GDM1 (cell line): ENCODE measurements at regions not wholly inside any gene's neighbourhood (a gene's known extent, or its start where the extent isn't known, plus 50 kb on each side); places are given as distances from the start of the nearest gene placed in this dataset.
"Not testable (repeated sequence)": the region's sequence is repeated elsewhere in the genome, so short reads cannot be mapped to it uniquely, and the experiment has no call there.

ENCODE experiments used
- DNase-seq: peaks from one replicate; lab custom pipeline; 2025; lab: John Stamatoyannopoulos, UW

DNA sequence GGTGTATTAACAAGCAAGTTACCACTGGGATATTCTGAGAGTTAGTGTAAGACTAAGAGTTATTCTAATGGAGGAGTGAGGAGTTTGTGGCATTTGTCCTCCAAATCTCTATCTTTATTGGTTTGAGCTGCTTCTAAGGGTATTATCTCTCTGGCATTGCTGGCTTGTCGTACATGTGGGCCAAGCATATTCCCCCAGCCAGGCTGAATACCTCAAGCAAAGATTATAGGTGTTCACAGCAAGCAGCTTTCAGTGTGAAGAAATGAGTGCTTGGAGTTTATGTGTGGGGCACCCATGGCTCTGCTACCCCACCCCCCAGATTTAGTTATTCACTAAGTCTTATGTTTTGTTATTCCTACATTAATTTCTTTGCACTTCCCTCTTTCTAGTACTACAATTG lies 193.6 kb upstream of the FANCL start:
- DNase-seq = no peak

- DNase-seq = no peak
These were observed 191.5 kb upstream of the FANCL start for GRCh38 chr2:58432491-58433170.

- no peak for DNase-seq
These were observed 188.1 kb upstream of the FANCL start for GRCh38 chr2:58429014-58429875.

DNA sequence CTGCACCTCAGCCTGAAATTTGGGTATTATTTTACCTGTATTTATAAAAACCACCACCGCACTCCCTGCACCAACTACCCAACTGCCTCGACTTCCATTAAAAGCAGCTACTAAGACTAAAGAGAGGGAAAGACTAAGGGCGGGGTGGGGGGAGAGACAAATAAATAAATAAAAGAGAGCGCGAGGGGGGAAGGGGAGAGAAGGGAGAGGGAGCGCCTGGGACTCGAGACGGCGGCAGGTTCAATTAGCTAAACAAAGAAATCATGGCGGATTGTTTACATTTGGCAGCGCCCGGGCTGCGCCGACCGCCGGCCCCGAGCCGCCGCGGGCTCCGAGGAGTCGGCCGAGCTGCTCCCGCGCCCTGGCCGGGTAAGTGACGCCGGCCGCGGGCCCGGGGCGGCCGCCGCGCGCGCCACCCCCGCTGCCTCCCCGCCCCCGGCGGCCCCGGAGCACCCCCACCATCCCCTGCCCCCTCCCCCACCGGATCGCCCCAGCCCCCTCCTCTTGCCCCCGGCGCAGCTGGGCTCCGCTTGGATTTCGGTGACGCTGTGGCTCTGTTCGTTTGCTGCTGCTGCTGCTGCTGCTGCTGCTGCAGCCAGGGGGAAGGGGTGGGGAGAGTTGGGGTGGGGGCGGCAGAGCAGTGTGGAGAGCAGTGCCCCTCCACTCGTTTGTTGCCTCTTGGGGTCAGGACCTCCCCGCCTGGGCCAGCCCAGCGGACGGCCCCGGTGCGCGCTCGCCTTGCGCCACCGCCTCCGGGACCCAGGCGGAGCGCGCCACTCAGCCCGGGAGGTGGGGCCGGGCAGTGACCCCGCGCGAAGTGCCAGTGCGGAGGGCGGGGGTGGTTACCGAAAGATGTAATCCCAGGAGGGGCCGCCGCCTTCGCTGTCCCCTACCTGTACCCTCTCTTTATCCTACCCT lies 187.2 kb upstream of the FANCL start:
- DNase-seq = no peak

DNA sequence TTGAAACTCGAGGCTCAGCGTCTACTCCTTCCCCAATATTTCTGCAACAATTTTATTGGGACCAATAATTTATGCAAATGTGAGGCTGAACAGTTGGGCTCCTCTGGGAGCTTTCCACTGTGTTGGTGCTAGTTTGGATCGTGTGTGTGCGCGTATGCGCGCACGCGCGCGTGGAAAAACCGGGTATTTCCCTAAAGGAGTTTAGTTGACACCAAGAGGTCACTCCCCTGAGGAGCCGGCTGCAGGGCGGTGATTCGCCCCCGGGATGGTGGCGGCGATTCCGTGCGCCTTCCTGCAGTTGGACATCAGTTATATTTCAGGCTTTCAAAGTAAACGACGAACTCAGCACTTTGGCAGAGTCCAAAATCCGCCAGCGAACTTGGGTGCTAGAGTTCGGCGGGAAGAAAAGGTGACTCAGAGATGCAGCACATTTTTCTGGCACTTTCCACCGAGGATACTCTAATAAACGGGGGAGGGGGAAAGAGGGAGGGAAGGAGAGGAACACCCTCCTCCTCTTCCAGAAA lies 186.5 kb upstream of the FANCL start:
- no peak for DNase-seq

DNA sequence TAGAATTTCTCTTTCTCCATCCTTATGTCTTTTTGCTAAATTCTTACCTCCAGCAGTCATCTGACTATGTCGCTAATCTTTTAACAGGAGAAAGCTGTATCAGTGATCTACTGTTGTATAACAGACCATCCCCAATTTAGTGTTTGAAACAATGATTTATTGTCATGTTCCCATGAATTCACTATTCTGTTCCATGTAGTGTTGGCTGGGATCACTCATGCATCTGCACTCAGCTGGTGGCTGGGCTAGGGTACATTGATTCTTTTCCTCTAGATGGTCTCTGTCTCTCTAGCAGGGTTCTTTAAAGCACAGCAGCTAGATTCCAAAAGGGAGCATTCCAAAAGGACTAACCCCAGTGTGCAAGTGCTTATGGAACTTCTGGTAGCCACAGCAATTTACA lies 184.2 kb upstream of the FANCL start:
- DNase-seq = no peak

DNA sequence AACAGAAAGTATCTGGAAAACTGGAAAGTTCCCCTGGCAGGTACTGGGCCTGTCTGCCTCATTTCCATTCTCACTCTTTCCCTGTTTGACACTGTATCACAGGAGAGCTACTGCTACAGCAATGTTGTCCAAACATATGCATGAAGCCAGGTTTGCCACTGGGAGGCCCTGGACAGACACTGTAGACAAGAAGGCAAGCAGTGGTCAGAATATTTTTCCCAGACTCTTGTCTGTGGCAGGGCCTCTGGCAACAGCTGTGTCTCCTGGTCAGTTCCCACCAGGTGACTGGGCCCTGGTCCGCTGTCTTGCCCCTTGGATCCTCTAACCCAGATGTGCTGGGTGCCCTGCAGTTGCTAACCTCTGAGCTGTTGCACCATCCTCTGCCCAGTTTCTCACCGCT lies 178.9 kb upstream of the FANCL start:
- DNase-seq = no peak

GRCh38 chr2:58416696-58417095 lies 175.6 kb upstream of the FANCL start:
- DNase-seq = no peak

GRCh38 chr2:58414506-58414905 lies 173.4 kb upstream of the FANCL start:
- no peak for DNase-seq

- DNase-seq = no peak
These were observed 169.4 kb upstream of the FANCL start for GRCh38 chr2:58410549-58410948.

- no peak for DNase-seq
These were observed 166.4 kb upstream of the FANCL start for GRCh38 chr2:58407487-58407886.

DNA sequence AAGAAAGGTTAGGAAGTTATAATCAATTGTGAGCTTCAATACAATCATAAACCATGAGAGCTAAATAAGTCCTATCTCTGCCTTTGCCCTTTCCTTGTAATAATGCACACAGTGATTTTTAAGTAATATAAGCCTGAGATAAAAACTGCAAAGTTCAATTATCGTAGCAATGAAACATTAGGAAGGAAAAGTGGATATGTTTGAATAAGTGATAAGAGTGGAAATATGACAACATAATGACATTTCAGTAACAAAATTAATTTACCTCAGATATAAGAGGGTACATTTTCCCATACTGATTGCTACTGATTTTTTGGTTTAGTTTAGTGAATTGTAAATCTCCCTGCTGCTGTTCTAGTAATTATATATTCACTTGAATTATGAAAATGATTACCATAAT lies 164.2 kb upstream of the FANCL start:
- DNase-seq = no peak

DNA sequence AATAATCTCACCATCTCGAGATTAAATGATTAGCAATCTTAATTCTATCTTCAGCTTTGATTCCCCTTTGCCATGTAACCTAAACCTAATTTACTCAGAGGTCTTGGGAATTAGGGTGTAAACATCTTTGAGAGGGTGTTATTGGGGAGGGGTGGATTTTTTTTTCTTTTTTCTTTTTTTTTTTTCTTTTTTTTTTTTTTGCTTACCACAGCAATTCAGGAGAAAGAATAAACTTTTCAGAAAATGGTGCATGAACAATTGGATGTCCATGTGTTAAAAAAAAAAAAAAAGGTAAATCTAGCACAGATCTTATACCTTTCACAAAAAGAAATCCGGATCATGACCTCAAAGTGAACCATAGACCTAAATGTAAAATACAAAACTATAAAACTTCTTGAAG lies 160.8 kb upstream of the FANCL start:
- DNase-seq = no peak

DNA sequence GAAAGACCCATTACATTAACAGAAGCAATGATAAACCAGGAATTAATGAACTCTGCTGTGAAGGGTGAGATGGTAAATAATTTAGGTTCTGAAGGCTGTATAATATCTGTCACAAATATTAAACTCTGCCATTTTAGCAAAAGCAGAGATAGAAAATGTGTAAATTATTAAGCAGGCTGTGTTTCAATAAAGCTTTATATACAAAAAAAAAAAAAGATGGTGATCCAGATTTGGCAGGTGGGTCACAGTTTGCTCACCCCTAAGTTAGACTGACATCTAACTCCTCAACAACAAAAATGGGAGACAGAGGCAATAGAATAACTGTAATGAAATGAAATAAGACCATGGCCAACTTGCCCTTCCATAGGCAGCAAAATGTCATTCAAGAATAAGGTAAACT lies 157.3 kb upstream of the FANCL start:
- DNase-seq = no peak

DNA sequence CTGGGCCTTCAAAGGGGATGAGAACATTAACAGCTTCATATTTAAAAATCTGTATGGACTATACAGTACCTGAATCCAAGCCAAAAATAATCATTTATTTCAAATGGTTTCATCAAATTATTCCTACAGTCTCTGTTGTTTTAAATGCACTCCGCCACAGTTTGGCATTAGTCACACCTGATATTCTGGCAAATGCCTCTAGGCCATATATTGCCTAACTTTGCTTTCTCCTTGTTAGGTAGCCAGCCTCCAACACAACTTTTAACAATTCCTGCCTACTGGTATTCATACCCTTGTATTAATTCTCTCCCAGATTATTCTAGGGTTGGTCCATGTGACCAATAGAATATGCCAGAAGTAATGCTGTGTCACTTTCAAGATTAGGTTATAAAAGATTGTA lies 146.6 kb upstream of the FANCL start:
- DNase-seq = no peak

GRCh38 chr2:58386904-58387303 lies 145.8 kb upstream of the FANCL start:
- DNase-seq = not testable (repeated sequence)

GRCh38 chr2:58378152-58378551 lies 137.0 kb upstream of the FANCL start:
- no peak for DNase-seq

GRCh38 chr2:58377181-58377580 lies 136.1 kb upstream of the FANCL start:
- DNase-seq = no peak

GRCh38 chr2:58376592-58376991 lies 135.5 kb upstream of the FANCL start:
- DNase-seq = no peak

GRCh38 chr2:58369594-58369993 lies 128.5 kb upstream of the FANCL start:
- no peak for DNase-seq

DNA sequence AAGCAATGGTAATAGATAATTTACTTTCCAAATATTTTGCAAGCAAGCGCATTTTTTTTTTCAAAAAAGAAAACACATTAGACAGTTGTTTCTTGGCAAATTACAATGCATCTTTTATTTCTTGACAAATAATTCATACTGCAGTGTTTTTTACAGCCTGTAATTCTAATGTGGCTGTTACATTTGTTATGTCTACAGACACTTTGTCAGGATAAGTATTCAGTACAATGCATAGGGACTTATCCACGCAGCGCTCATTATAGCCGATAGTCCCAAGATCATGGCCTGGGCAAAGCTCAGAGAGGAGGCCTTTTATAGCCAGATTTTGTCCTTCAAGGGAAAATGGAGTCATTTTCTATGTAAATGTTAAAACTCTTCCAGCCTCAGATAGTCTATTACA lies 123.0 kb upstream of the FANCL start:
- DNase-seq = no peak

GRCh38 chr2:58358026-58358425 lies 116.9 kb upstream of the FANCL start:
- DNase-seq = no peak
